PC-9 (cell line): ENCODE measurements at regions not wholly inside any gene's neighbourhood (a gene's known extent, or its start where the extent isn't known, plus 50 kb on each side); places are given as distances from the start of the nearest gene placed in this dataset.

Experiments
- EZH2 ChIP-seq: fragments of 200-600 bp; sonication (generic); IDR thresholded peaks from 2 replicates; pipeline ENCODE4 v1.8.0; 2017; ENCODE audit warnings: antibody characterized with exemption, low read depth
- TF ChIP-seq, protein P1 (sequence below): fragments of 200-600 bp; sonication (generic); conservative IDR thresholded peaks from 2 replicates; pipeline ENCODE4 v1.6.1; 2017; ENCODE audit warnings: mixed run types, antibody characterized with exemption, mild to moderate bottlenecking, moderate library complexity

DNA sequence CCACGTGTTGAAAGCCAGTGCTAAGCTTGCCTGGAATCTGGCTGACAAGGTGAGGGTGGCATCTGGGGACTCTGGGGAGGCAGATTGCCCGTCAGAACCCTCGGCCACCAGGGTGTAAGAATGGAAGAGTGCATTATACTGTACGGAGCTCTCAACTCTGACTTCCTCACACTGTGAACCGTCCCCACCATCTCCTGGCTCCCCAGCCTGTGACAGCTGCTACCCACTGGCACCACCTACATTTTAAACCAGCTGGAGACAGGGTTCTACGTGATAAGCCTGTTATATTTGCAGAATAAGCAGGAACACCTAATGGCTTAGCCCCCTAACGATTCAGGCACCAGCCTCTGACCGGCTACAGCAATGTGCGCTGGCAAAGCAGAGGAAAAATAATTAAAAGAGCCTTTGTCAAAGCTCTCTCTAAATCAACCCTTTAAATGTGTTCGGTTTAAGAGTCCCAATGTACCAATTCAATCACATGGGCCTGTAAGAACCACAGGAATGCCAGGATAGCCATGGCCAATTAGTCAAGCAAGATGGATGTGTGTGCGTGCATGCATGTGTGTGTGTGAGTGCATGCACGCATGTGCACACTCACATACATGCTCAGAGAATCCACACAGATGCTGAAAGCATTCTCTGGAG, 89.1 kb upstream of the TAB2 start:
- TF ChIP-seq, protein P1, sequence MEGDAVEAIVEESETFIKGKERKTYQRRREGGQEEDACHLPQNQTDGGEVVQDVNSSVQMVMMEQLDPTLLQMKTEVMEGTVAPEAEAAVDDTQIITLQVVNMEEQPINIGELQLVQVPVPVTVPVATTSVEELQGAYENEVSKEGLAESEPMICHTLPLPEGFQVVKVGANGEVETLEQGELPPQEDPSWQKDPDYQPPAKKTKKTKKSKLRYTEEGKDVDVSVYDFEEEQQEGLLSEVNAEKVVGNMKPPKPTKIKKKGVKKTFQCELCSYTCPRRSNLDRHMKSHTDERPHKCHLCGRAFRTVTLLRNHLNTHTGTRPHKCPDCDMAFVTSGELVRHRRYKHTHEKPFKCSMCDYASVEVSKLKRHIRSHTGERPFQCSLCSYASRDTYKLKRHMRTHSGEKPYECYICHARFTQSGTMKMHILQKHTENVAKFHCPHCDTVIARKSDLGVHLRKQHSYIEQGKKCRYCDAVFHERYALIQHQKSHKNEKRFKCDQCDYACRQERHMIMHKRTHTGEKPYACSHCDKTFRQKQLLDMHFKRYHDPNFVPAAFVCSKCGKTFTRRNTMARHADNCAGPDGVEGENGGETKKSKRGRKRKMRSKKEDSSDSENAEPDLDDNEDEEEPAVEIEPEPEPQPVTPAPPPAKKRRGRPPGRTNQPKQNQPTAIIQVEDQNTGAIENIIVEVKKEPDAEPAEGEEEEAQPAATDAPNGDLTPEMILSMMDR, result no peak
- no peak for TF ChIP-seq EZH2
